ENCODE measurements at regions not wholly inside any gene's neighbourhood (a gene's known extent, or its start where the extent isn't known, plus 50 kb on each side); places are given as distances from the start of the nearest gene placed in this dataset.

DNA sequence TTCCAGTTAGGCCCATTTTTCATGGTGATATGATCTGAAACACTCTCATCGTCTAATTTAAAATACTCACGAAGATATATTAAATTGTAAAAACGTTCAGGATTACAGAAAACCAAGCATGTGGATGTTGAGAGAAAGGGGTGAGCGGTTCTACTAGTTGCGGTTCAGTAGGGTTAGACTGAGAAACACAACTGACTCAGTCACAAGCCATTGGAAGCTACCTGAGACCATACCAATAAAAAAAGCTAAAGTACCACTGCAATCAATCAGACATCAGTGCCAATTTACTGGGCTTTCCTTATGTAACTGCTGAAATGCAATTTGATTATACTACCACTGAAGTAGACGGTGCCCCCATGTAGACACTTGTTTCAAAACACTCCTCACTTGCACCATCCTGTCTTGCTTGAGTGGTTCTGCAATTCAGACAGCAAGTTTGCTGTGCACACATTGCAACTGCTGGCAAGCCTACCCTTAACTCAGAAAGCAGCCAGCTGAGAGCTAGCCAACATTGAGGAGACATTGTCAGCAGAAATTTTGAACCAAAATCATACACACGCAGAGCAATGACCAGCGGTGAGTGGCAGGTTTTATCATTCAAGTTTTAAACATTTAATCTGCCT lies 368.7 kb upstream of the ARHGEF26 start:
- CTCF ChIA-PET (ENCODE audit: unreplicated experiment) = interaction anchor here (2.8 kb wide), 1 partner anchor 12 kb away, joined by 14 read pairs; no protein-coding TSS in a partner anchor
- Histone ChIP-seq H2AFZ (ENCODE audit: low read length) (peak overlapping the region; percentile 43; the same call in 1 of the 2 replicates), H4K20me1 (ENCODE audit: insufficient read depth, low read length) (no peaks in the 10 kb centered on the region), H3K9me2 (ENCODE audit: insufficient read depth, low read length) (no peaks in the 10 kb centered on the region), H3K27ac (ENCODE audit: low read depth, low read length, poor library complexity, severe bottlenecking) (peak overlapping the region; percentile 83), H3K9me3 (ENCODE audit: low read length) (peaks cover 31% of the 10 kb centered on the region; the same call in 1 of the 2 replicates), H3K36me3 (ENCODE audit: insufficient read depth, low read length) (peaks cover 43% of the 10 kb centered on the region), H3K79me2 (ENCODE audit: insufficient read depth, low read depth, low read length) (peaks cover 99% of the 10 kb centered on the region), H3K4me3 (ENCODE audit: low read depth, low read length, poor library complexity, severe bottlenecking) (peak overlapping the region; percentile 54), H3K4me2 (ENCODE audit: low read length) (peak overlapping the region; percentile 63), H3K4me1 (ENCODE audit: insufficient read depth, low read length, poor library complexity, severe bottlenecking) (peaks cover 75% of the 10 kb centered on the region)
- DNase-seq (ENCODE audit: low spot score) = peak; percentile 85
- TF ChIP-seq, protein P1, sequence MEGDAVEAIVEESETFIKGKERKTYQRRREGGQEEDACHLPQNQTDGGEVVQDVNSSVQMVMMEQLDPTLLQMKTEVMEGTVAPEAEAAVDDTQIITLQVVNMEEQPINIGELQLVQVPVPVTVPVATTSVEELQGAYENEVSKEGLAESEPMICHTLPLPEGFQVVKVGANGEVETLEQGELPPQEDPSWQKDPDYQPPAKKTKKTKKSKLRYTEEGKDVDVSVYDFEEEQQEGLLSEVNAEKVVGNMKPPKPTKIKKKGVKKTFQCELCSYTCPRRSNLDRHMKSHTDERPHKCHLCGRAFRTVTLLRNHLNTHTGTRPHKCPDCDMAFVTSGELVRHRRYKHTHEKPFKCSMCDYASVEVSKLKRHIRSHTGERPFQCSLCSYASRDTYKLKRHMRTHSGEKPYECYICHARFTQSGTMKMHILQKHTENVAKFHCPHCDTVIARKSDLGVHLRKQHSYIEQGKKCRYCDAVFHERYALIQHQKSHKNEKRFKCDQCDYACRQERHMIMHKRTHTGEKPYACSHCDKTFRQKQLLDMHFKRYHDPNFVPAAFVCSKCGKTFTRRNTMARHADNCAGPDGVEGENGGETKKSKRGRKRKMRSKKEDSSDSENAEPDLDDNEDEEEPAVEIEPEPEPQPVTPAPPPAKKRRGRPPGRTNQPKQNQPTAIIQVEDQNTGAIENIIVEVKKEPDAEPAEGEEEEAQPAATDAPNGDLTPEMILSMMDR (conservative IDR thresholded peaks at IDR 0.05; ENCODE audit: low read length) = no peak
- TF ChIP-seq EZH2phosphoT487 (IDR thresholded peaks at IDR 0.05; ENCODE audit: borderline replicate concordance, low read depth, low read length) = no peak
- POLR2A ChIA-PET = interaction anchor here (1.0 to 3.8 kb wide), 9 partner anchors 9 to 591 kb away, joined by 3 to 39 read pairs (median 4); no protein-coding TSS in a partner anchor
- BruUV-seq (replicated peaks) = no TSS peak
- intact Hi-C loops (cut with micrococcal nuclease; ENCODE audit: unreplicated experiment) = loop anchor here (1.0 kb wide), 1 partner anchor 10 kb away; no protein-coding TSS in a partner anchor

DNA sequence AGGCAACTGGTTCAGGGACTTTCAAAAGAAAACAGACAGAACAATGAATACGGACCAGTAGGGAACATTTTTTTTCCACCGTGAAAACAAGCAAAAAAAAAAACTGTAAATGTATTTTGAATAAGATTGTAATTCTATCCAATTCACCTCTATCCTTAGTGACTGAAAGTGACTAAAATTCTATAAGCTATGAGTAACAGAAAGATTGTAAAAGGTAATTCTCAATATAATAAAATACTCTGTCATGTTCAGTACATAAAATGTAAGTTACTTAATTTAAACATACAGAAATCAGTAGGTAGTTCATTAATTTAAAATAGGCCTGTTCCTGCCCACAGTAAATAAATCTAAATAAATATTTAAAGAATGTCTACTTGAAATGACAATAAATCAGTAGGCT lies 368.2 kb upstream of the ARHGEF26 start:
- Histone ChIP-seq H3K4me1 (ENCODE audit: insufficient read depth, low read length, poor library complexity, severe bottlenecking) (peaks cover 75% of the 10 kb centered on the region), H3K36me3 (ENCODE audit: insufficient read depth, low read length) (peaks cover 48% of the 10 kb centered on the region), H3K9me2 (ENCODE audit: insufficient read depth, low read length) (no peaks in the 10 kb centered on the region), H3K9me3 (ENCODE audit: low read length) (peaks cover 34% of the 10 kb centered on the region; the same call in 1 of the 2 replicates), H2AFZ (ENCODE audit: low read length) (peak overlapping the region; percentile 43; the same call in 1 of the 2 replicates), H4K20me1 (ENCODE audit: insufficient read depth, low read length) (no peaks in the 10 kb centered on the region), H3K4me3 (ENCODE audit: low read depth, low read length, poor library complexity, severe bottlenecking) (peak overlapping the region; percentile 54), H3K79me2 (ENCODE audit: insufficient read depth, low read depth, low read length) (peaks cover 99% of the 10 kb centered on the region), H3K27ac (ENCODE audit: low read depth, low read length, poor library complexity, severe bottlenecking) (peak overlapping the region; percentile 83), H3K4me2 (ENCODE audit: low read length) (peak overlapping the region; percentile 63)
- ChIA-PET POLR2A (interaction anchor here (0.6 to 3.8 kb wide), 12 partner anchors 8 to 835 kb away, joined by 3 to 39 read pairs (median 4); no protein-coding TSS in a partner anchor), CTCF (ENCODE audit: unreplicated experiment) (interaction anchor here (2.8 kb wide), 1 partner anchor 11 kb away, joined by 14 read pairs; no protein-coding TSS in a partner anchor)
- intact Hi-C loops (cut with micrococcal nuclease; ENCODE audit: unreplicated experiment) = no loop called here
- no peak for DNase-seq (ENCODE audit: low spot score)
- BruUV-seq (replicated peaks) = TSS peak; percentile 88
- TF ChIP-seq, protein P1 (conservative IDR thresholded peaks at IDR 0.05; ENCODE audit: low read length) = no peak
- TF ChIP-seq EZH2phosphoT487 (IDR thresholded peaks at IDR 0.05; ENCODE audit: borderline replicate concordance, low read depth, low read length) = no peak

DNA sequence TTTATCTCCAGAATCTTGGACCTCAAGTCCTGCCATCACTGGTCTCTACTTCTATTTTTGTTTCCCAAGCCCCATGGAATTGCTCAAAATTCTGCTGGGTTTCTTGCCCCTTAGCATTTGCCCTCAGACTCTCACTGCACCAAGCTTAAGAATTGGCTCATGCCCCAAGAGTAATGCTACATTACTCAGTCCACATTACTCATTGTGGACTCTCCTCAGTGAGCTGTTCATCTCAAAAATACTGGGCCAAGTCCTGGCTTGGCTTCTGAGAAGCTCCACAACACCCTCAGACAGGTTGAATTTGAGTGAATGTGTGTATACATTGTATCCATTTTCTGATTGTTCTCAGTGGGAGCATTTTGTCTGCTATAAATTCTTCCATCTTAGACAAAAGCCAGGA lies 364.4 kb upstream of the ARHGEF26 start:
- Histone ChIP-seq H3K4me1 (ENCODE audit: insufficient read depth, low read length, poor library complexity, severe bottlenecking) (peaks cover 64% of the 10 kb centered on the region), H3K36me3 (ENCODE audit: insufficient read depth, low read length) (peaks cover 67% of the 10 kb centered on the region), H2AFZ (ENCODE audit: low read length) (no peak overlapping the region), H3K9me2 (ENCODE audit: insufficient read depth, low read length) (no peaks in the 10 kb centered on the region), H3K9me3 (ENCODE audit: low read length) (peaks cover 41% of the 10 kb centered on the region; the same call in 1 of the 2 replicates), H3K79me2 (ENCODE audit: insufficient read depth, low read depth, low read length) (peaks cover 99% of the 10 kb centered on the region), H3K27ac (ENCODE audit: low read depth, low read length, poor library complexity, severe bottlenecking) (no peak overlapping the region), H3K4me3 (ENCODE audit: low read depth, low read length, poor library complexity, severe bottlenecking) (no peak overlapping the region), H4K20me1 (ENCODE audit: insufficient read depth, low read length) (no peaks in the 10 kb centered on the region), H3K4me2 (ENCODE audit: low read length) (no peak overlapping the region)
- no peak for TF ChIP-seq EZH2phosphoT487 (IDR thresholded peaks at IDR 0.05; ENCODE audit: borderline replicate concordance, low read depth, low read length)
- TF ChIP-seq, protein P1 (conservative IDR thresholded peaks at IDR 0.05; ENCODE audit: low read length) = no peak
- no TSS peak for BruUV-seq (replicated peaks)
- ChIA-PET POLR2A (interaction anchor here (0.5 to 3.8 kb wide), 8 partner anchors 9 to 243 kb away, joined by 3 to 31 read pairs (median 4); no protein-coding TSS in a partner anchor), CTCF (ENCODE audit: unreplicated experiment) (no interaction called here)
- DNase-seq (ENCODE audit: low spot score) = no peak
- intact Hi-C loops (cut with micrococcal nuclease; ENCODE audit: unreplicated experiment) = no loop called here
